ENCODE measurements at regions not wholly inside any gene's neighbourhood (a gene's known extent, or its start where the extent isn't known, plus 50 kb on each side); places are given as distances from the start of the nearest gene placed in this dataset.

DNA sequence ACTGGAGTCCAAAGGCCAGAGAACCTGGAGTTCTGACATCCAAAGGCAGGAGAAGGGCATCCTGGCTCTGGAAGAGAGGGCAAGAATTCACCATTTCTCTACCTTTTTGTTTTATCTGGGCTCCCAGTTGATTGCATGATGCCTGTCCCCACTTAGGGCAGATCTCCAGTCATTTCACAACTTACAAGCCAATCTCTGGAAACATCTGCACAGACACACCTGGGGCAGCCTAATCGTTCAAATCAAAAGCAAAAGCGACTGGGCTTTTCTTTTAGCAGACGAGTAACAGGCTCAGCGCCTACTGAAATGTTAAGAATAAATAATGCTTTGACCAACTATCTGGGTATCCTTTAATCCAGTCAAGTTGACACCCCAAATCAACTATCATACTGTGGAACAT lies 136.0 kb upstream of the NPY2R start:
- Mint-ChIP-seq H3K4me3 (ENCODE audit: unreplicated experiment) (no peak overlapping the region), H3K36me3 (ENCODE audit: low read depth, unreplicated experiment) (no peaks in the 10 kb centered on the region), H3K9me3 (ENCODE audit: unreplicated experiment) (no peaks in the 10 kb centered on the region), H3K27me3 (ENCODE audit: unreplicated experiment) (no peaks in the 10 kb centered on the region), H3K27ac (ENCODE audit: unreplicated experiment) (no peak overlapping the region), H3K4me1 (ENCODE audit: unreplicated experiment) (no peaks in the 10 kb centered on the region)
- no peak for TF ChIP-seq CTCF (IDR thresholded peaks at IDR 0.05; ENCODE audit: unreplicated experiment)
- no peak for DNase-seq (ENCODE audit: low spot score)

GRCh38 chr4:155073852-155074251 lies 134.6 kb upstream of the NPY2R start:
- H3K9me3 Mint-ChIP-seq (ENCODE audit: unreplicated experiment), result no peaks in the 10 kb centered on the region
- DNase-seq (ENCODE audit: low spot score), result no peak
- H3K4me3 Mint-ChIP-seq (ENCODE audit: unreplicated experiment), result no peak overlapping the region
- no peaks in the 10 kb centered on the region for H3K4me1 Mint-ChIP-seq (ENCODE audit: unreplicated experiment)
- no peak for TF ChIP-seq CTCF (IDR thresholded peaks at IDR 0.05; ENCODE audit: unreplicated experiment)
- H3K27ac Mint-ChIP-seq (ENCODE audit: unreplicated experiment), result no peak overlapping the region
- no peaks in the 10 kb centered on the region for H3K27me3 Mint-ChIP-seq (ENCODE audit: unreplicated experiment)
- H3K36me3 Mint-ChIP-seq (ENCODE audit: low read depth, unreplicated experiment), result no peaks in the 10 kb centered on the region

DNA sequence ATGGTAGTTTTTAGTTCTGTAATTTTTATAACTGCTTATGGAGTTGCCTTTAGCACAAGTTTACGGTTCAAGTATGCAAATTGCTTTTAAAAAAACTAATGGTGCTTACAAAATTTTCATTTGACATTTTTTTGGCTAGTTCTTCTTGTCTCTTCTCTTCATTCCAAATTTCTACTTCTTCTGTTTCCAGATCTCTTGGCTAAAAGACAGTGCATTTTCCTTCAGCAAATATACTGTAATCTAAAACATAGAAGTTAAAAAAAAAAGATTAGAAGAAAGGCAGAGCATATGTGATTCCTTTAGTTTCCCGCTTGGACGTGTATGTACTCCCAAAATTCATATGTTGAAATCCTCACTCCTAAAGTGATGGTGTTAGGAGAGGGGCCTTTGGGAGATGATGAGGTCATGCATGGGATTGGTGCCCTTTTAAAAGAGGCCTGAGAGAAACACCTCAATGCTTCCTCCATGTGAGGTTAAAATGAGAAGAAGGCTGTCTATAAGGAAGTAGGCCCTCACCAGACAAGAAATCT lies 132.1 kb upstream of the NPY2R start:
- DNase-seq (ENCODE audit: low spot score), result no peak
- H3K27ac Mint-ChIP-seq (ENCODE audit: unreplicated experiment), result no peak overlapping the region
- TF ChIP-seq CTCF (IDR thresholded peaks at IDR 0.05; ENCODE audit: unreplicated experiment), result no peak
- no peaks in the 10 kb centered on the region for H3K36me3 Mint-ChIP-seq (ENCODE audit: low read depth, unreplicated experiment)
- no peaks in the 10 kb centered on the region for H3K27me3 Mint-ChIP-seq (ENCODE audit: unreplicated experiment)
- no peaks in the 10 kb centered on the region for H3K9me3 Mint-ChIP-seq (ENCODE audit: unreplicated experiment)
- no peak overlapping the region for H3K4me3 Mint-ChIP-seq (ENCODE audit: unreplicated experiment)
- no peaks in the 10 kb centered on the region for H3K4me1 Mint-ChIP-seq (ENCODE audit: unreplicated experiment)

DNA sequence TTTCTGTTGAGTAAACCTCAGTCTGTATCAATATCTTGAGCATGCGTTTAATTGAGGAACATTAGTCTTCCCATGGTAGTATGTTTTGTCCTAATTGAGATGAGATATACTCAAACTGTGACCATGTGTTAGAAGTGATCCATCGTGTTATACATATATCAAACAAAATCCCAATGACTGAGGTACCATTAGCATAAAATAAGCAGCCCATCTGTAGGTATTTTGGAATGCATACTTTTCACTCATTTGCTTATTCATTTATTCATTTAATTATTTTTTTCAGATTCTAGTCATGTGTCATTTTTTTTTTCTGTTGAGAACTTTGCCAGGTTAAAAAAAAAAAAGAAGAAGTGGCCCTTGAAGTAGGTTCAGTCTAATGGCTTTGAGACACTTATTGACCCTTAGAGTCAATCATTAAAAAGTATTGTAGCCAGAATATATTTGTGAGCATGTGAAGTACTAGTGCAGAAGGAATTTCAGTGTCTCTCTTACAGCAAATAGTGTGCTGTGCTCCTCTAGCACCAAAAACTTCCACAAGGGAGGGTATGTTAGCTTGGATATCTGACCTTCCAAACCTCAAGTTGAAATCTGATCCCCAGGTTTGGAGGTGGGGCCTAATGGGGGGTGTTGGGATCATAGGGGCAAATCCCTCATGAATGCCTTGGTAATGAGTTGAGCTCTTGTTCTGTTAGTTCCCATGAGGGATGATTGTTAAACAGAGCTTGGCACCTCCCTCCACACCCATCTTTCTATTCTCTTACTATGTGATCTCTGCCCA lies 130.8 kb upstream of the NPY2R start:
- Mint-ChIP-seq H3K27me3 (ENCODE audit: unreplicated experiment) (no peaks in the 10 kb centered on the region), H3K4me3 (ENCODE audit: unreplicated experiment) (no peak overlapping the region)
- no peak for DNase-seq (ENCODE audit: low spot score)

More for the DNA sequence above, 130.8 kb upstream of the NPY2R start:
- Mint-ChIP-seq H3K36me3 (ENCODE audit: low read depth, unreplicated experiment) (no peaks in the 10 kb centered on the region), H3K4me1 (ENCODE audit: unreplicated experiment) (no peaks in the 10 kb centered on the region), H3K9me3 (ENCODE audit: unreplicated experiment) (no peaks in the 10 kb centered on the region), H3K27ac (ENCODE audit: unreplicated experiment) (no peak overlapping the region)
- TF ChIP-seq CTCF (IDR thresholded peaks at IDR 0.05; ENCODE audit: unreplicated experiment), result no peak

All from endothelial cell (in vitro differentiated cells).